Omental fat pad (tissue), 3 donors: ENCODE measurements at regions not wholly inside any gene's neighbourhood (a gene's known extent, or its start where the extent isn't known, plus 50 kb on each side); places are given as distances from the start of the nearest gene placed in this dataset.
"Not testable (repeated sequence)": the region's sequence is repeated elsewhere in the genome, so short reads cannot be mapped to it uniquely, and the experiment has no call there.

Source experiments
- ATAC-seq: fragments of 150-250 bp; one replicate; pipeline ENCODE4 v1.9.1; 2016; ENCODE audit warnings: mild to moderate bottlenecking, moderate library complexity; ENCODE audit not compliant: low FRiP score
- DNase-seq: peaks from one replicate; pipeline ENCODE4 v3.0.0-alpha.2; 2019; ENCODE audit warnings: low spot score
- CTCF ChIP-seq, 3 donors: fragments of 450-650 bp; IDR thresholded peaks; one replicate each; pipeline ENCODE4 v1.5.1; 2016 to 2017; ENCODE audit warnings: antibody characterized with exemption in 3 of 3, mild to moderate bottlenecking in 3 of 3, moderate library complexity in 2 of 3

- no peak for ATAC-seq
- no peak for DNase-seq
- TF ChIP-seq CTCF (IDR thresholded peaks at IDR 0.05), result no peak
Measured at GRCh38 chr7:13724191-13724976, 265.1 kb downstream of the ETV1 start.

- DNase-seq, result no peak
- no peak for ATAC-seq
- no peak for TF ChIP-seq CTCF (IDR thresholded peaks at IDR 0.05)
Measured at GRCh38 chr7:13724977-13725566, 264.4 kb downstream of the ETV1 start.

GRCh38 chr7:13725591-13725990 lies 263.9 kb downstream of the ETV1 start:
- no peak for TF ChIP-seq CTCF (IDR thresholded peaks at IDR 0.05)
- no peak for DNase-seq
- ATAC-seq, result no peak

- ATAC-seq (no peak), DNase-seq (no peak)
- TF ChIP-seq CTCF (IDR thresholded peaks at IDR 0.05), result no peak
Measured at GRCh38 chr7:13727279-13727678, 262.2 kb downstream of the ETV1 start.

GRCh38 chr7:13727751-13728150 lies 261.7 kb downstream of the ETV1 start:
- DNase-seq, result no peak
- no peak for TF ChIP-seq CTCF (IDR thresholded peaks at IDR 0.05)
- no peak for ATAC-seq

- not testable (repeated sequence) for DNase-seq, ATAC-seq
Measured at GRCh38 chr7:13728430-13728829, 261.0 kb downstream of the ETV1 start.

GRCh38 chr7:13731643-13732042 lies 257.8 kb downstream of the ETV1 start:
- ATAC-seq, result no peak
- no peak for DNase-seq
- TF ChIP-seq CTCF (IDR thresholded peaks at IDR 0.05), result no peak
